H1 (cell line): ENCODE measurements at regions not wholly inside any gene's neighbourhood (a gene's known extent, or its start where the extent isn't known, plus 50 kb on each side); places are given as distances from the start of the nearest gene placed in this dataset.

Source experiments
- ASH2L ChIP-seq: fragments of 200-600, 300-600 bp; sonication (generic); IDR thresholded peaks from one replicate; pipeline ENCODE4 v1.7.1; 2017; ENCODE audit warnings: low read length
- ATF3 ChIP-seq: IDR thresholded peaks from 2 replicates; pipeline ENCODE4 v1.6.1; 2011; ENCODE audit warnings: low read depth, mild to moderate bottlenecking, low read length; ENCODE audit not compliant: insufficient read depth
- CBX8 ChIP-seq: fragments of 300-800, 300-1000 bp; sonication (generic); IDR thresholded peaks from 2 replicates; pipeline ENCODE4 v1.7.1; 2016; ENCODE audit warnings: low read depth, low read length, borderline replicate concordance
- CTBP2 ChIP-seq: IDR thresholded peaks from 2 replicates; pipeline ENCODE4 v1.7.0; 2011; ENCODE audit warnings: borderline replicate concordance, mild to moderate bottlenecking, moderate library complexity, mixed read lengths, low read length; ENCODE audit not compliant: insufficient read depth, insufficient read length
- CTCF ChIP-seq, 3 experiments: IDR thresholded peaks; 1 replicate in 2 of 3; 2 replicates in 1 of 3; pipeline versions ENCODE4 v1.5.1 to v1.6.1; 2011; ENCODE audit warnings: low read length in 3 of 3, mild to moderate bottlenecking in 3 of 3, inconsistent platforms in 2 of 3, low read depth in 1 of 3, moderate library complexity in 1 of 3; ENCODE audit not compliant: insufficient read depth in 1 of 3; ENCODE audit errors: control extremely low read depth in 1 of 3
- FOSL1 ChIP-seq: IDR thresholded peaks from 2 replicates; pipeline ENCODE4 v1.6.1; 2011; ENCODE audit warnings: mild to moderate bottlenecking, low read depth, low read length, moderate library complexity; ENCODE audit not compliant: insufficient read depth
- GTF2F1 ChIP-seq: IDR thresholded peaks from 2 replicates; pipeline ENCODE4 v1.6.1; 2012; ENCODE audit warnings: low read depth, low read length, improper control_type of control experiment, borderline replicate concordance
- JUN ChIP-seq: IDR thresholded peaks from 2 replicates; pipeline ENCODE4 v1.6.1; 2011; ENCODE audit warnings: low read depth, mild to moderate bottlenecking, improper control_type of control experiment, low read length
- KDM1A ChIP-seq: fragments of 200-600, 300-600 bp; sonication (generic); IDR thresholded peaks from 2 replicates; pipeline ENCODE4 v1.7.1; 2016; ENCODE audit warnings: mild to moderate bottlenecking, low read length, borderline replicate concordance
- NRF1 ChIP-seq: IDR thresholded peaks from 2 replicates; pipeline ENCODE4 v1.6.1; 2011; ENCODE audit warnings: mild to moderate bottlenecking, low read depth, low read length, improper control_type of control experiment
- RAD21 ChIP-seq, 2 experiments: IDR thresholded peaks in 1 of 2; conservative IDR thresholded peaks in 1 of 2; 2 replicates each; pipeline ENCODE4 v1.6.1; 2011; ENCODE audit warnings: low read depth in 2 of 2, low read length in 2 of 2, improper control_type of control experiment in 1 of 2, inconsistent platforms in 1 of 2, mild to moderate bottlenecking in 1 of 2, moderate library complexity in 1 of 2
- TAF1 ChIP-seq: IDR thresholded peaks from 2 replicates; pipeline ENCODE4 v1.6.1; 2011; ENCODE audit warnings: mild to moderate bottlenecking, low read depth, low read length
- TAF7 ChIP-seq: optimal IDR thresholded peaks from 2 replicates; pipeline ENCODE3; 2011; ENCODE audit warnings: low read depth, mild to moderate bottlenecking, inconsistent platforms, low read length, moderate library complexity, borderline replicate concordance
- TF ChIP-seq, protein P1 (sequence below): IDR thresholded peaks from 2 replicates; pipeline ENCODE4 v1.6.1; 2012; ENCODE audit warnings: inconsistent platforms

- TF ChIP-seq CTCF (IDR thresholded peaks at IDR 0.05; ENCODE audit: control extremely low read depth in 1 of 3, insufficient read depth in 1 of 3, low read depth in 1 of 3, low read length in 3 of 3) = peak in 2 of 3 experiments; percentile 14 to 48; a peak in 2 of 4 replicates
- TF ChIP-seq CBX8 = no peak
- no peak for TF ChIP-seq FOSL1
- TF ChIP-seq NRF1 = no peak
- no peak for TF ChIP-seq ASH2L
- TF ChIP-seq ATF3 = no peak
- no peak for TF ChIP-seq CTBP2
- TF ChIP-seq JUN = no peak
- TF ChIP-seq TAF1 = no peak
- no peak for TF ChIP-seq GTF2F1
- no peak for TF ChIP-seq KDM1A
- no peak for TF ChIP-seq TAF7
- TF ChIP-seq RAD21 (IDR thresholded peaks at IDR 0.05 in 1 of 2, conservative IDR thresholded peaks at IDR 0.05 in 1 of 2; ENCODE audit: low read depth in 2 of 2, low read length in 2 of 2) = peak; percentile 22 to 40; a peak in 3 of 4 replicates
- TF ChIP-seq, protein P1, sequence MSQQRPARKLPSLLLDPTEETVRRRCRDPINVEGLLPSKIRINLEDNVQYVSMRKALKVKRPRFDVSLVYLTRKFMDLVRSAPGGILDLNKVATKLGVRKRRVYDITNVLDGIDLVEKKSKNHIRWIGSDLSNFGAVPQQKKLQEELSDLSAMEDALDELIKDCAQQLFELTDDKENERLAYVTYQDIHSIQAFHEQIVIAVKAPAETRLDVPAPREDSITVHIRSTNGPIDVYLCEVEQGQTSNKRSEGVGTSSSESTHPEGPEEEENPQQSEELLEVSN = peak; percentile 67
Observed at GRCh38 chr7:121558288-121558687, 162.2 kb upstream of the FAM3C start (continued).
